Pancreas (tissue), 10 donors: ENCODE measurements at regions not wholly inside any gene's neighbourhood (a gene's known extent, or its start where the extent isn't known, plus 50 kb on each side); places are given as distances from the start of the nearest gene placed in this dataset.
A peak's percentile ranks its signal among the peaks of the same experiment; 100 is the strongest.

Experiments
- ATAC-seq, 4 donors: fragments of 200-7000 bp; cut with Tn5 transposase; one replicate each; pipeline versions ENCODE4 v1.8.0 to v1.9.1; 2020; ENCODE audit warnings: mild to moderate bottlenecking in 4 of 4, moderate library complexity in 4 of 4
- DNase-seq, 6 donors: peaks; one replicate each; pipeline ENCODE4 v3.0.0-alpha.2; 2020
- FAIRE-seq: peaks from 2 replicates; lab custom pipeline; 2012; peaks lifted over from hg19 to GRCh38; lab: Jason Lieb, UNC
- H3K27ac ChIP-seq, 4 donors: fragments of 200-600 bp; sonication (generic); 1 replicate in 3 of 4; 2 replicates in 1 of 4; pipeline versions ENCODE4 v1.5.0 to v1.8.0; 2020
- H3K27me3 ChIP-seq, 4 donors: fragments of 200-600 bp; one replicate each; pipeline ENCODE4 v1.8.0; 2021
- H3K36me3 ChIP-seq, 3 donors: fragments of 200-600 bp; sonication (generic) in 1 of 3; one replicate each; pipeline versions ENCODE4 v1.5.0 to v1.8.0; 2020 to 2021
- H3K4me1 ChIP-seq, 3 donors: fragments of 200-600 bp; one replicate each; pipeline ENCODE4 v1.8.0; 2021
- H3K4me3 ChIP-seq, 4 donors: fragments of 200-600 bp; sonication (generic) in 2 of 4; one replicate each; pipeline versions ENCODE4 v1.5.0 to v1.8.0; 2020 to 2021
- H3K9me3 ChIP-seq, 4 donors: fragments of 200-600 bp; one replicate each; pipeline ENCODE4 v1.8.0; 2021
- WGBS, 2 donors: extraction: QIAGEN DNeasy Blood & Tissue Kit; methylation state at CpG; one replicate each; pipeline ENCODE4 v1.1.7; 2013; 5-methylcytosine and 5-hydroxymethylcytosine counted together
- intact Hi-C, 3 donors: fragments of 100-400 bp; cut with DNase I; formaldehyde crosslinking; loops; one replicate each; pipeline versions ENCODE4 v1.11.1 to v1.14.2; 2022
- TF ChIP-seq, protein P1 (sequence below), 4 donors: fragments of 200-600 bp; sonication (generic) in 3 of 4; IDR thresholded peaks; one replicate each; pipeline versions ENCODE4 v1.5.0 to v1.8.0; 2021; ENCODE audit warnings: antibody characterized with exemption in 4 of 4
- donor health status: healthy with polysubstance abuse.
- donor health status: DM: no; HTN: no; CAD: no; lungs with moderate emphysema.
- donor health status: DM: no; HTN: no; CAD: no.
- donor health status: control.
- donor health status: control.
- donor health status: Bipolar disorder and iron deficiency.
- donor health status: DM: yes; HTN: yes; CAD: no.
- donor health status: DM: no; HTN: no; CAD: no.
- donor health status: DM: no; HTN: no; CAD: no.
- donor health status: DM: yes; HTN: yes; CAD: no.

DNA sequence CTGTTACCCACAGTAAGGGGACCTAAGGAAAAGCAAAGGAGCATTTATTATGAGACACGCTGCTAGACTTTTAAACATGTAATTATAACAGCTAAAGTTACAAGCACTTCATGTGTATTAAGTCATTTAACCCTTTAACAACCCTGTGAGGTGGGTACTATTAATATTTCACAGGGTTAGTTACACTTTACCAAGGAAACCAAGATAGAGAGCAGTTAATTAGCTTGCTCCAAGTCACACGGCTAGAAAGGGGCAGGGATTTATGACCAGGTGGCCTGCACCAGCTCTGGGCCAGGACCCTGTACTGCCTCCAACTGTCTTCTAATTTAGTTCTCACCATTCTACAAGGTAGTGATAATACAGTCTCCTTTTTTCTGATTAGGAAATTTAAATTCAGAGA is 74.9 kb downstream of the RPL27A start:
- H3K4me1 ChIP-seq: peaks cover 19 to 45% (median 30%) of the 10 kb centered on the region in 3 donors
- 30 to 34% methylated on average over 2 of the region's 2 CpGs for WGBS, 2 donors

DNA sequence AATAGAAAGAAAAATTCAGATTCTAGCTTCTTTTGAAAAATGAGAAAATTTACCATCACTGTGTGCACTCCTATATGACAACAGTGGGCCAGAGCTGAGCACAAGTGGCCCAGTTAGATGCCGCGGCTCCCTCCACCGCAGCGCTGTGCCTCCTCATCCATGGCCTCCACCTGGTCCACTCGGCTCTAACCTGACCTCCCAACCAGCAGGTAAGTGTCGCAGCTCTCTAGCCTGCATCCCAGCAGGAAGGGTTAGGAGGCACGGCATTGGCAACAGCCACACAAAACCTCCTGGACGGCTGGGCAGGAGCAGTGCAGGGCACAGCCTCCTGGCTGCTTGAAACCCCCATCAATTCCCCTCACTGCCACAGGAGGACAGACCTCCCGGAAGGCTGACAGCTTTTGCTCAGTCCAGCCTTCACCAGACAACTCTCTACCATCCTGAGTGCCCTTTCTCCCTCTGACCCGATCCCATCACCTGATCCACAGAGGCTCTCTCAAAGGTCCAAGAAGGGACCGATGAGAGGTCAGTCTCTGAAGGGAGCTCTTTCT is 76.1 kb downstream of the RPL27A start:
- Histone ChIP-seq H3K4me3 (no peak overlapping the region), H3K27me3 (no peaks in the 10 kb centered on the region), H3K36me3 (no peaks in the 10 kb centered on the region), H3K9me3 (no peaks in the 10 kb centered on the region), H3K27ac (peak overlapping the region in 2 of 4 donors; percentile 3 to 4), H3K4me1 (peaks cover 19 to 45% (median 30%) of the 10 kb centered on the region in 3 donors)
- FAIRE-seq (no peak), DNase-seq (no peak), ATAC-seq (no peak)
- intact Hi-C loops: no loop called here
- TF ChIP-seq, protein P1, sequence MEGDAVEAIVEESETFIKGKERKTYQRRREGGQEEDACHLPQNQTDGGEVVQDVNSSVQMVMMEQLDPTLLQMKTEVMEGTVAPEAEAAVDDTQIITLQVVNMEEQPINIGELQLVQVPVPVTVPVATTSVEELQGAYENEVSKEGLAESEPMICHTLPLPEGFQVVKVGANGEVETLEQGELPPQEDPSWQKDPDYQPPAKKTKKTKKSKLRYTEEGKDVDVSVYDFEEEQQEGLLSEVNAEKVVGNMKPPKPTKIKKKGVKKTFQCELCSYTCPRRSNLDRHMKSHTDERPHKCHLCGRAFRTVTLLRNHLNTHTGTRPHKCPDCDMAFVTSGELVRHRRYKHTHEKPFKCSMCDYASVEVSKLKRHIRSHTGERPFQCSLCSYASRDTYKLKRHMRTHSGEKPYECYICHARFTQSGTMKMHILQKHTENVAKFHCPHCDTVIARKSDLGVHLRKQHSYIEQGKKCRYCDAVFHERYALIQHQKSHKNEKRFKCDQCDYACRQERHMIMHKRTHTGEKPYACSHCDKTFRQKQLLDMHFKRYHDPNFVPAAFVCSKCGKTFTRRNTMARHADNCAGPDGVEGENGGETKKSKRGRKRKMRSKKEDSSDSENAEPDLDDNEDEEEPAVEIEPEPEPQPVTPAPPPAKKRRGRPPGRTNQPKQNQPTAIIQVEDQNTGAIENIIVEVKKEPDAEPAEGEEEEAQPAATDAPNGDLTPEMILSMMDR (IDR thresholded peaks at IDR 0.05): no peak
- WGBS, 2 donors: 92 to 96% methylated on average over 11 of the region's 11 CpGs

More for the DNA sequence above, 74.9 kb downstream of the RPL27A start:
- intact Hi-C loops: no loop called here
- no peak for FAIRE-seq
- DNase-seq: no peak
- peak overlapping the region; percentile 4 to 60 (median 28) for H3K27ac ChIP-seq
- H3K36me3 ChIP-seq: no peaks in the 10 kb centered on the region
- H3K4me3 ChIP-seq: no peak overlapping the region
- TF ChIP-seq, protein P1 (IDR thresholded peaks at IDR 0.05): no peak
- no peaks in the 10 kb centered on the region for H3K9me3 ChIP-seq
- ATAC-seq: peak; percentile 17 to 58 (median 36)
- H3K27me3 ChIP-seq: no peaks in the 10 kb centered on the region

DNA sequence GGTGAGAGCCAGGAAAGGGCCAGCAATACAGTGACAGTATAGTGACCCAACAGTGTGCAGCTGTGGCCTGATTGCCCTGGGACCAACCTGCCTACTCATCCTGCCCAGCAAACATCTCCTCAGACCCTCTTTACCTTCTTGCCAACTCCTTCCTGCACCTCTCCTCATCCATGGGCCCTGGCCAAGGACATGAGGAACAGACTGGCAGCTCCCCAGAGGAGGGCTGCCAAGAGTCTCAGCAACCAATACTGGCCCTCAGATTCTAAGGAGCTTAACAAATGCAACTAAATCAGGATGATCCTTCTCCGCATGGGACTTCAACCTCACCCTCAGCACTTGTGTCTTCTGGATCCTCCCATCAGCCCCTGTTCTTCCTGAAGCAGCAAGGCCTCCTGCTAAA is 77.0 kb downstream of the RPL27A start:
- ATAC-seq (peak in 3 of 4 donors; percentile 31 to 61 (median 51)), DNase-seq (peak in 3 of 6 donors; percentile 34 to 49 (median 38)), FAIRE-seq (no peak)
- WGBS, 2 donors: 31 to 45% methylated on average over 1 of the region's 1 CpG
- no peaks in the 10 kb centered on the region for H3K9me3 ChIP-seq
- peaks cover 19 to 45% (median 30%) of the 10 kb centered on the region in 3 donors for H3K4me1 ChIP-seq
- H3K27ac ChIP-seq: peak overlapping the region in 1 of 4 donors; percentile 3
- TF ChIP-seq, protein P1 (IDR thresholded peaks at IDR 0.05): no peak
- H3K4me3 ChIP-seq: no peak overlapping the region
- intact Hi-C loops: no loop called here
- H3K27me3 ChIP-seq: no peaks in the 10 kb centered on the region
- H3K36me3 ChIP-seq: no peaks in the 10 kb centered on the region

DNA sequence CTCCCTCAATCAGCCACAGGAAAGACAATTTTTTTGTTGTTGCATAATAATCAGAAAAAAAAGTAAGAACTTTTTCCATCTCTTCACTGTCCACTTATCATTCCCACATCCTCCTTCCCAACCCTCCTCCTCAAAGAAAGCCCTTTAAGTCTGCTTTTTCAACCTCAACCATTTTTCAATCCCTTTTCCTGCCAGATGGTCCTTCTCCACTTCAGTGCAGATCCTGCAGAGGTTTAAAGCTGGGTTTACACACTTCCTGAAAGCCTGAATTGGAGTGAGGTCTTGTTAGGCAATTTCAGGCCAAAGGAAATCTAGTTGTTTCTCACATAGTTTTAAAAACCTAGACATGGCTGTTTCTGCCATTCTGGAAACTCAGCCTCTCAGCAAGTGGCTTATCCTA is 78.3 kb downstream of the RPL27A start:
- TF ChIP-seq, protein P1 (IDR thresholded peaks at IDR 0.05): no peak
- no peaks in the 10 kb centered on the region for H3K36me3 ChIP-seq
- ATAC-seq (no peak), FAIRE-seq (no peak), DNase-seq (no peak)
- intact Hi-C loops: no loop called here
- peak overlapping the region in 1 of 4 donors; percentile 8 for H3K27ac ChIP-seq
- H3K4me3 ChIP-seq: no peak overlapping the region
- H3K9me3 ChIP-seq: no peaks in the 10 kb centered on the region
- H3K4me1 ChIP-seq: peaks cover 29 to 55% (median 33%) of the 10 kb centered on the region in 3 donors
- no peaks in the 10 kb centered on the region for H3K27me3 ChIP-seq

DNA sequence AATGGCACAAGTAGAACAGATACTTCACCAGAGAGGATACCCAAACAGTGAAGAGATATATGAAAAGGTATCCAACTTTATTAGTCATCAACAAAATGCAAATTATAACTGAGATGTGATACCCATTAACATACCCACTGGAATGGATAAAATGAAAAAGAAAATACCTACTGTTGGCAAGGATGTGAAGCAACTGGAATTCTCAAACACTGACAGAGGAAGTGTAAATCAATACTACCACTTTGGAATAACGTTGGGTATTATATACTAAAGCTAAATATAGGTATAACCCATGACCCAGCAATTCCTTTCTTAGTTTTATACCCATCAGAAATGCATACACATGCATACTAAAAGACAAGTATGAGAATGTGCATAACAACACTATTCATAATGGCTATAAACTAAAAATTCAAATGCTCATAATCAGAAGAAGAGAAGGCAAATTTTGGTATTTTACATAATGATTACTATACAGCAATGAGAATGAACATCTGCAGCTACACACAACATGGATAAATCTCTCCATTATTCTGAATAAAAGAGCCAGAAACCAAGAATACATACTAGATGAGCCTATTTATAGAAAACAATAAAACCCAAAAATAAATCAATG is 80.6 kb downstream of the RPL27A start:
- H3K27me3 ChIP-seq: no peaks in the 10 kb centered on the region
- 0 to 12% methylated on average over 1 of the region's 1 CpG for WGBS, 2 donors
- DNase-seq: no peak
- intact Hi-C loops: no loop called here
- no peaks in the 10 kb centered on the region for H3K36me3 ChIP-seq
- no peak overlapping the region for H3K27ac ChIP-seq
- TF ChIP-seq, protein P1 (IDR thresholded peaks at IDR 0.05): no peak
- no peak for ATAC-seq
- H3K9me3 ChIP-seq: no peaks in the 10 kb centered on the region
- H3K4me3 ChIP-seq: no peak overlapping the region
- no peak for FAIRE-seq
- H3K4me1 ChIP-seq: peaks cover 15 to 38% (median 15%) of the 10 kb centered on the region in 3 donors
